ENCODE measurements at regions not wholly inside any gene's neighbourhood (a gene's known extent, or its start where the extent isn't known, plus 50 kb on each side); places are given as distances from the start of the nearest gene placed in this dataset.
"Not testable (repeated sequence)": the region's sequence is repeated elsewhere in the genome, so short reads cannot be mapped to it uniquely, and the experiment has no call there.

DNA sequence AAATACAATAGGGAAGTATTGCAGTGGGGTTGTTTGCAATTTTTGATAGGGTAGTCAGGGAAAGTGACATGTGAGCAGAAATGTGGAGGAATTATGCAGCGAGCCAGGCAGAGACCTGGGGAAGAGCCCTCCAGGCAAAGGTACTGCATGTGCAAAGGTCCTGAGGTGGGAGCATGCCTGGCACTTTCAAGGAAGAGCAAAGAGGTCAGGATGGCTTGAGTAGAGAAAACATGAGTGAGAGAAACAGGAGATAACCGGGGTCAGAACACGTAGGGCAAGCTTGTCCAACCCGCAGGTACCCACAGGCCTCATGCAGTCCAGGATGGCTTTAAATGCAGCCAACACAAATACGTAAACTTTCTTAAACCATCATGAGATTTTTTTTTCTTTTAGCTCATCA, 71.0 kb downstream of the COQ2 start:
- no peak for DNase-seq

DNA sequence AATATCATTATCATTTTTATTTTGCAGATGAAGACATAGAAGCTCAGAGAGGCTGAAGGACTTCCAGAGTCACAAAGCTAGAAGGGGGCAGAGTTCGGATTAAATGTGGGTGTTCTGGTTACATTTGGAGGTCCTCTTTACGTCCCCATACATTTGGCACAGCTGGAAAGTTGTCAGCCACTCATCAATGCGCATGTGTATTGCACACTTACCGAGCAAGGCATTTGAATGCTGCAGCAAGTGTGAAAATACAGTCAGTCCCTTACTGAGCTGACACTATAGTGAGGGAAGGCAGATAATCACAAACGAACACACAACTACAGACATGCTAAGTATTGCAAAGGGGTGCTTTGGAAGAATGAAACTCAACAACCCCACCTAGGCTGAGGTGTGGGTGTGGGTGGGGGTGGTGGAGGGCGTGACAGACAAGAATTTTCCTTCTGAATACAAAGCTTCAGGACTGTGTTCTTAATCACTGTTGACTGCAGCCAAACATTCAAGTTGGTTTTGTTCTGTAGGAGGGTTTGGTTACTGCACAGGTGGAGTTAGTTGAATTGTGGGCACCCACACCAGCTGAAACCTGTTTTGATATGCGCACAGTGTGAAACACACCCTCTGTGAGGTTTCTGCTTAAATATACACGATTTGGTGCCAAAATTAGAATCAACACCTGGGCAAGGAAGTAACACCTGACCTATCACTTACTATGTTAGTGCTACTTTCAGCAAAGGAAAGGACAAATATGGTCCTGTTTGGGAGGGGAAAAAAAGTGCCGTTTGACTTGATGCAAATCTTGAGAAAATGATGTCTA, 72.4 kb downstream of the COQ2 start:
- no peak for DNase-seq

DNA sequence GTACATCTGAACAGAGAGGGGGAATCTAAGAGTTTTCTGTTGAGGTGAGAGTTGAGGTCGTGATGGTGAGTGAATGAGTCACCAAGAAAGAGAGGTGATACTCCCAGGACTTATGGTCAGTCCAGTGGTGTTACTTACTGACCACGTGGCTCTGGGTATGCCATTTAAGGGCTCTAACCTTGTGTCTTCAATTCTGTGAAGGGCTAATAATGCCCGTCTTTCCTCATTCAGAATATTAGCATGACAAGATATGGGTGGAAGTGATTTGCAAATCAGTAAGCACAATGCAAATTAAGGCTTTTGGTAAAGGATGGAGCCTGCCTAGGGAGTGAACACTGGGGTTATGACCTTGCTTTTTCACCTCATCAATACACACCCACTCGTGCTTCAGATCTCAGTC, 75.2 kb downstream of the COQ2 start:
- no peak for DNase-seq

DNA sequence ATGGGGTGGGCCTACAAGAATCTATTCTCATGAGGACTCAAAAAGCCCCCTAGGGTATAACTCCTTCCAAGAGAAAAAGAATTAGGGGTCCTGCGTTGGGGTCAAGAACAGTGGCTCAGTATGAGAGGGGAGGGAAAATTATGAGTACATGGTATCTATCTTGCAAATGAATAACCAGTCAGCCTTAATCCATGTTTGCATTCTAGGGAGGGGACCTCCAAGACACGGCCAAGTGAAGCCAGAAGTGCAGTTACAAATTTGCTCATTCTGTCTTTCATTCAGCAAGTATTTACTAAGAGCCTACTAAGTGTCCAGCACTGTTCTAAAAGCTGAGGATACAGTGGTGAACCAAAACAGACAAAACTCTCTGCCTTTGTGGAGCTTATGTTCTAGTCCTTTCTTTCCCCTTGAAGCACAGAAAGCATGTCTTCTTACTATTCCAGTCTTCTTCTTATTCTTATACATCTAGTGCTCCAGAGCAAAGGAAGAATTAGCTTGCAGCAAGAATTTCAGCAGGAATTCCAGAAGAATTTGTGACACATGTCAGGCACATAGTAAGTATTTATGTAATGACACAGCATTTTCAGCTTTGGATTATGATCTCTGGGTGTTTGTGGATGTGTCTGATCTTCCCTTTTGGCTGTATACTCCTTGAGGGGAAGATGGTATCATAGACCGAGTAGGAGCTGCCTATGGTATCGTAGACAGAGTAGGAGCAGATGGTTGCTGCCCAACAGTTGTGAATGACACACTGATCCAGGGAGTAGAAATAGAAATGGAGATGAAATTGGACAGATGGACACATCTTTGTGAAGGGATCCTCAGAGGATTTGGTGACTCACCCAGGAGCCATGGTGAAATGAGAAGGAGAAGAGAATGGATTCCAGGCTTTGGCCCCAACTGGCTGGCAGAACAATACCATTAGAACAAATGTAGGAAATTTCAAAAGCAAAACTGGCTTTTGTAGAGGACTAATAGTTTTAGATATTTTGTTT, 75.9 kb downstream of the COQ2 start:
- no peak for DNase-seq

DNA sequence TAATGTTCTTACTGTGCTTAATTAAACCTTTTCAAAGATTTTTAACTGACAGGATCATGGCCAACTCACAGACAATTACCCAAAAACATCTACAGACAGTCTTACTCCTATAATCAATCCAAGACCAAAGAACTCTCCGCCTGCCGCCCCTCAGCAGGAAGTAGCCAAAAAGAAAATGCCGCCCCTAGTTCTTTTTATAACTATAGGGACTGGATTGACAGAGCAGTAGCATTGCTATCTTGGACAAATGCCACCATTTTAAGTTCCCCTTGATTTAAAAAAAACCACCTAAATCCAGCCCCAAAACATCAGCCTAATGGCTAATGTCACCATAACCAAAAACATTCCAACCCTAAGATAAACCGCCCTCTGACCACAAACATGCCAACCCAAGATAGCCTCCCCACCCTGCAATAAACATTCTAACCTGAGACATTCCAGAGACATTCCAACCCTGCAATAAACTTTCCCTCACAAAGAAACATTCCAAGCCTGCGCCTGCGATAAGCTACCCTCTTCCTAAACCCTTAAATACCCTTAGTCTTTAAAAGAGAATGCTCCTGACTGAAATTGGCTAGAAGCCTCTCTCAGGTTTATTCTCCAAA, 77.0 kb downstream of the COQ2 start:
- DNase-seq, result no peak

DNA sequence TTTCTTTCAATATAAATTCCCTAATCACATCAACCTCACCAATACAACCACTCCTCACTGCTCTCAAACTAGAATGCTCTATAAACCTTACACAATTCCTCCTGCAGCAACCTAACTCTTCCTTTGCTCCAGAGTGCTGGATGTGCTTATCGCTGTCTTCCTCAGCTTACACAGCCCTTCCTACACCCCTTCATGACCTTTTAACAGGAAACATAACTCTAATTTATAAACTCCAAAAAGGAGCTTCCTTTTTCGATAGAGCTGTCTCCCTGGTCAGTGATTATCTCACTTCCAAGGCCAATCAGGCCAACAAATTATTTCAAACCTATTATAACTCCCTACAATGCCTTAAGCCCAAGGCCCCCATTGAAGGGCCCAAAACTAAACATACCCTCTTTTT, 78.8 kb downstream of the COQ2 start:
- DNase-seq, result no peak

DNA sequence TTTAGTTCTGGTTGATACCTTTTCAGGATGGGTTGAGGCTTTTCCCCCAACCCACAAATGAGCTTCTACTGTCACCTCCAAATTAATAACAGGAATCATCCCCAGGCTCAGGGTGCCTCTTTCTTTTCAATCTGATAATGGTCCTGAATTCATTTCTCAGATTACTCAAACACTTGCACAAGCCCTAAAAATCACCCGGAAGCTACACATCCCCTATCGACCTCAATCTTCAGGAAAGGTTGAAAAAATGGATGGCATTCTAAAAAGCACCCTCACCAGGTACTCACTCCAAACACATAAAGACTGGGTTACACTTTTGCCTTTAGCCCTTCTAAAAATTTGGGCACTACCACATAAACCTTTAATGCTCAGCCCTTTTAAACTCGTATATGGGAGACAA, 79.9 kb downstream of the COQ2 start:
- no peak for DNase-seq

DNA sequence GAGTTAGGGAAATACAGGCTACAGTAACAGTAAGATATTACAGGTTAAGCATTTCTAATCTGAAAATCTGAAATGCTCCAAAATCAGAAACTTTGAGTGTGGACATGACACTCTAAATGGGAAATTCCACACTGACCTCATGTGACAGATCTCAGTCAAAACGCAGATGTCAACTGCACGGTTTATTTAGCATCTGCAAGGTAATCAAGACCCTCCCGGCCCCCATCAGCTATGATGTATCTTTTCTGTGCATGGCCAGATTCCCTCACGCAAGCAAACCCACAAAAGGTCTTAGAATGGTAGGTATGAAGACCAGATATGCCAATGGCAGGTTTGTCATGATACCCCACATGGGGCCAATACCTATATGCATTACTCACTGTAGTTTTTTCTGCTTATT, 82.8 kb downstream of the COQ2 start:
- DNase-seq, result no peak

DNA sequence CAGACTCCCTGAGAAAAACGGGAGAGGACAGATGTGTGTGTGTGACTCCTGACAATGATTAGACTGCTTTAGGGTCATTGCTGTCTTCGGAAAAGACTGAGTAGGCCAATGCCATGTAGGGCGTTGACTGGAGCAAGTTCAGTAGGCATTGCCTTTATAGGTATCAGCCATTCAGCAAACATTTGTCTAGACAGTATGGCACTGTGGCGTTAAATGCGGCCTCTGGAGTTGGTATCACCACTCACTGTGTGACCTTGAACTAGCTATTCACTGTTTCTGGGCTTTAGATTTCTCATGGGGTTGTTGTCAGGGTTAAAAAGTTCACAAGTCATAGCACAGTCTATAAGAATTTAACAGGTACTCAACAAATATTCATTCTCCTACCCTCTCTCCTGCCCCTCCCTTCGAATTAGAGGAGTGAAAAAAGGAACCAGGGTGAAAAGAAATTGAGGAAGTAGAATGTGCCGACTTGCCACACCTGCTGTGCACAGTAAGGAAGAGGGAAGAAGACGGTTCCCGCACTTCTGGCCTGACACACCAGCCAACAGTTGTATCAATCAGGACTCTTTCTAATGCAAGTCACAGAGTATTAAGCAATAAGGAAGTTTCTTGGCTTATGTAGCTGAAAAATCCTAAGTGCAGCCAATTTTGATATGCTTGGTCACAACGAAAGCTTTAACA, 83.2 kb upstream of the PLAC8 start:
- peak in 3 of 51 donors; percentile 3 to 7 (median 6) for DNase-seq

DNA sequence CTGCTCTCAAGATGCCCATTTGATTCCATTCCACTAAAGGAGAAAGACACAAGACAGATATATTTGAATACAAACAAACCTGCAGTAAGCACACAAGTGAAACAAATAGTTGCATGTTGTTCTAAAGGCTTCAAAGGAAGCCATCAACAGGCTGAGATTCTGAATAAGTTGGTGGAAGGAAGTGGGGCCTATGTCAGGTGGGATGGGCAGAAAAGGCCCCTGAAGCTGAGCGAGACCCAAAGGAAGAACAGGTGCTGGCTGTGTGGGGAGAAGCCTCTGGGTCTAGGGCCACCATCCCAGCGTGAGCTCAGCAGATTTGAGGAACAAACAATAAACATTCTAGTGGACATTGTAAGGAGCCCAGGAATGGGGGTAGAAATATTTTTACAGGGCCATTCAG, 82.4 kb upstream of the PLAC8 start:
- DNase-seq, result no peak

DNA sequence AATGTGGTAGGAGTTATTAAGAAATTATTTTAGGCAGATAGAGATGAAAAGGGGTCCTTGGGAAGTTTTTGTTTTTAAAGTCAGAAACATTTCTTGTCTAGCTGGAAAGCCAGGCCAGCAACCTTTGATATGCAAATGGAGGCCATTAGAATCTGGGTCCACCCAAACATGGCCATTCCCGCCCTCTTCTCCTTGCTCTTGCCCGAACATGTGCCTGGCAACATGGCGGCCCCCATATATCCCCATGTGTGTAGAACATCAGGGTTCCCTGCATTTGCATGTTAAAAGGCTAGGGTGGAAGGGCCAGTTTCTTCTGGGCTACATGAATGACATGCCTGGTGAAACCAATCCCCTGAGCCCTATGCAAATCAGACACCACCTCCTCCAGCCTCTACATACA, 80.7 kb upstream of the PLAC8 start:
- DNase-seq, result no peak

DNA sequence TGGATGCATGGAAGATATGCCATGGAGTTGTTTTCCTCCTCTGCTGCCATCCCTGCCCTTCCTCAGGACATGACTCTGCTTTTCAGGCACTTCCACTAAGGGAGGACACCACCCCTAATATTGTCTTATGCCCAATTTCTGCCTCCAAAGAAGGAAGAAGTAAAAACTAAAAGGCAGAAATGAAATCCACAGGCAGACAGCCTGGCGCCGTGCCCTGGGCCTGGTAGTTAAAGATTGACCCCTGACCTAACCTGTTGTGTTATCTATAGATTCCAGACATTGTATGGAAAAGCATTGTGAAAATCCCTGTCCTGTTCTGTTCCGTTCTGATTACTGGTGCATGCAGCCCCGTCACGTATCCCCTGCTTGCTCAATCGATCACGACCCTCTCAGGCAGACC, 80.1 kb upstream of the PLAC8 start:
- DNase-seq, result not testable (repeated sequence)

DNA sequence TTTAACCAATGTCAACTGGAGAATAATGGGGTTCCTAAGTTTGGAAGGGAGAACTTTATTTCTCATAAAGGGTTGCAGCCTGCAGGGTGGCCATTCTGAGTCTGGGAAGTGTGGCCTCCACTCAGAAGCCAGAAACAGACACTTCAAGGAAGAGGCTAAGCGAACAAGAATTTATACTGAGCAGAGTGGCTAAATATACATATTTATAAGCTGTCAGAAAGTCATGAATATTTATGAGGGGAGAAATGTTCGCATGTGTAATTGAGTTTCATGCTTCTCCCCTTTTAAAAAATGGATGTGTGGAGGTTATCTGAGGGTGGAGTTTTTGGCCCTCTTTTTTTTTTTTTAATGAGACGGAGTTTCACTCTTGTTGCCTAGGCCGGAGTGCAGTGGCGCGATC, 78.1 kb upstream of the PLAC8 start:
- DNase-seq, result no peak

DNA sequence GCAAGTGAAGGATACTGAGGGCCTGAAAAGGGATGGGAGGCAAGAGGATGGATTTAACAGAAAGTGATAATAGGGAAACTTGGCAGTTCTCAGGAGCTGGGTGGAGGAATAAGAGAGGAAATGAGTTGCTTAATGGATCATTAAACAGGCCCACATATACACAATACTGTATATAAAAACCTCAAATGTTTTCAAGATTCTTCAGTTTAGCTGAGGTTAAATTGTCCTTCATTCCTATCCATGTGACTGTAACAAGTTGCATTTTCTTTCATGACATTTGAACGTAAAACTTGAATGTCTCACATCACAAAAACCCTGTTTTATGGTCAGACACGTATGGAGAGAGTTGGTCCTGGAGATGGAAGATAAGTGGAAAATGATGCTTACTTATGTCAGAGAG, 76.5 kb upstream of the PLAC8 start:
- no peak for DNase-seq

DNA sequence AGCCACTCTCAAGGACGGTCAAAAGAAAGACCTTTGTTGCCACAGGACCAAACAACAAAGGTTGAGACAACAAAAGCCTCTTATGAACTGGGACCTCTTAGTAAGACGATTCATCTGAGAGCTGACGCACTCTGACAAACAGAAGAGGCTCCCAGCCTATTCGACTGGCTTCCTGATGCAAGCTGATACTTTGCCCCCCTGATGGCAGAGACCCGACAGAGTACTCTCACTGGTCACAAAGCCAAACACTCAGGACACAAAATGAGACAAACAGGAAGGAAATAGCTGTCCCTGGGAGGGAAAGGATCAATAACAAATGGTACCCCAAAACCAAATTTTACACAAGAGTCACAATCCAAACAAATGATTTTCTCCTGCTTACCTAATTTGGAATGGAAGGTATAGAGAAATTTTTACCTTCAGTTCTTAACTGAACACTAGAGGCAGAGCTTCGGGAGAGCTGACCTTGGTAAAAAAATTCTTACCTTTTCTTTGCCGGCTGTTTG, 75.2 kb upstream of the PLAC8 start:
- peak in 1 of 51 donors; percentile 1 for DNase-seq

DNA sequence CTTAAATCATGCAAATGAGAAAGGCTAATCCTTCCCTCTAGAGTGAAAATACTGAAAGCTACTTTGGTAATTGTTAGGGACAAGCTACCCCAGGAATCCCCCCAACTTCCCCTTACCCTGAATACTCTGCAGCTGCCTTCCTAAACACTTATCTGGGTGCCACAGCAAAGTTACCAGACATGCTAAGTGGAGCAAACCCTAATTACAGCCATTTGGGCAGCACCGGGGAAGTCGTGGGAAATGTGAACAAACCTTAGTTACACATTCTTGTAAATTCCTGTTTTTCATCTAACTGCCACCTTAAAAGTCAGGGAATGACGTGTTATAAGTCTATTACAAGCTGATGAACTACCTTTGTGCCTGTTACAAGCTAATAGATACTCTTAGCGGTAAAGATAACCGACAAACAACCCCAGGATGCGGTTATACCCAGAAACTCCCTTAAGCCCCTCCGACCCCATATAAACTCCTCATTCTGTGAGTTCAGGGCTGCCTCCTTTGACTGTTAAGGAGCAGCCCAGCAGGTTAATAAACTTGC, 66.0 kb upstream of the PLAC8 start:
- DNase-seq, result no peak

DNA sequence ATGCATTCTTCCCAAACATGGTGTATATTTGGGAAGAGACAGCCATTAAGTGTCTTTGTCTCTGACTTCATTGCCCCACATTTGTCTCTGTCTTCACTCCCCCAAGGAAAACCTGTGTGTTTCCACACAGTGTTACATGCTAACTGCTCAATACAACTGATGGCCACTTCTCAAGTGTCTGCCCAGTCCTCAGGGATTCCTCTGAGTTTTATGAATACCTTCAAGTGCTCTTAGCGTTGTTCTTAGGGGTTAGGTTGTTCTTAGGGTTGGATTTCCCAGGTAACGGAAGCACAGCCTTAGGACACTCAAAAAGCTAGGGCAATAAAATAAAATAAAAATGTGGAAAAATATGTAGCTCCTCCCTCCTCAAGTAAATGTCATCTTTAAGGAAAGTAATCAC, 64.7 kb upstream of the PLAC8 start:
- no peak for DNase-seq

DNA sequence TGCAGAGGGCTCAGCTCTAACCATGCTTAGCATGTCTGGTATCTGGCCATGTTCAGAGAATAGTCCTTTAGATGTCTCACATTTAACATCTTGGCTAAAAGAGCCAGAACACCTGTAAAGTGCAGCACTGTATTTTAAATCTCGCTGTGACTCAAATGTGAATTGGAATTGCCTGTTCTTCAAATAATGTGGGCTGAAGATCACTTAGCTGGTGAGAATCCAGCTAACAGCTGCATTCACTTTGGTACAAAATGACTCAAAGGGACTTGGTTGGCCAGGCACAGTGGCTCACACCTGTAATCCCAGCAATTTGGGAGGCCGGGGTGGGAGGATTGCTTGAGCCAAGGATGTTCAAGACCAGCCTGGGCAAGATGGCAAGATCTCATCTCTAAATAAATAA, 63.5 kb upstream of the PLAC8 start:
- no peak for DNase-seq

DNA sequence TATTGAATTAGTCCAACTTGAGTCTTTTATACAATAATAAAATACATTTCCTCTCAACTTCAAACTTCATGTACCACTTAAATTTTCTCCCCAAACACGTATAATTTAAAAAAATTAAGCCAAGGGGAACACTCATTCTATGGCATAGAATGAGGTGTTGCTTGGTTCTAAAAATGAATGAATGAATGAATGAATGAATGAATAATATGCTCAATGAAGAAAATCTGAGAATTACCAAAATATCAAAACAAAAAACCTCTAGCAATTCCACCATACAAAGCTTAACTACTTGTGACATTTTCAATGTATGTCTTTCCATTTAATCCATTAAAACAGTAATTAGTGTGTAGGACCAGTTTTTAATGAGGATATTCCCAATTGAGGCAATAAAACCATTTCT, 62.7 kb upstream of the PLAC8 start:
- no peak for DNase-seq

DNA sequence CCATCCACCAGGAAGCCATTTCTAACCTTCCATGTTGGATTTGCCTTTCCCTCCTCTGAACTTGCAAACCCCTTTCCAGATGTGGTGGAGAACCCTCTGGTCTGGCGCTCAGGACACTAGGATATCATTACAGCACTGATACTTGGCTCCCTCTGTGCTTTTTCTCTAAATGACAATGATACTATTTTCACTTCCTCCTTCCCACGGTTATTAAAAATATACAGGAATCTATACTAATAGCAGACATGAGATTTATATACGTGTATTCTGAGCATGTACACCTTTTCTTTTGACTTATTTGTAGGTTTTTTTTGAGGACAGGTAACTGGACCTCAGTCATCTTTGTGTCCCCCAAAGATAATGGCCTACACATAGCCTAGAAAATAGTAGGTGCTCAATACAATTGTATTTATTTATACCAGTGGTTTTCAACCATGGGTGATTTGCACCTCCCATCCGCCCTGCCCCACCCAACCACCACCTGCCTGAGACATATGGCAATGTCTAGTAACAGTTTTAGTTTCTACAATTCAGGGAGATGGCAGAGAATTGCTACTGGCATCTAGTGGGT, 60.4 kb upstream of the PLAC8 start:
- no peak for DNase-seq

DNA sequence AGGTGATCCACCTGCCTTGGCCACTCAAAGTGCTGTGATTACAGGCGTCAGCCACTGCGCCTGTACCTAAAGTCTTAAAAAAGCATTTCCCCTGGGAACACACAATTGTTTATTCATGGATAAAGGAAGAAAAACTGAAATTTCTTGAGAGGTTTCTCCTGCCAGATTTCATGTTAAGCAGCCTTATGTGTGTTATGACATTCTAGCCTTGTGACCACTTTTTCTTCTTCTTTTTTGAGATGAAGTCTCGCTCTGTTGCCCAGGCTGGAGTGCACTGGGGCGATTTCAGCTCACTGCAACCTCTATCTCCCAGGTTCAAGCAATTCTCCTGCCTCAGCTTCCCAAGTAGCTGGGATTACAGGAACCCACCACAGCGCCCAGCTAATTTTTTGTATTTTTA, 57.8 kb upstream of the PLAC8 start:
- DNase-seq, result no peak

Data from hypothalamus (tissue), 51 donors.